MM.1S (cell line): ENCODE measurements at regions not wholly inside any gene's neighbourhood (a gene's known extent, or its start where the extent isn't known, plus 50 kb on each side); places are given as distances from the start of the nearest gene placed in this dataset.

Experiments
- DNase-seq: peaks from one replicate; pipeline ENCODE4 v3.0.0-alpha.2; 2015
- H2AFZ ChIP-seq: fragments of 300-600 bp; sonication (generic); 2 replicates; pipeline ENCODE4 v1.6.0; 2016; ENCODE audit warnings: antibody characterized with exemption, low read length
- H3F3A ChIP-seq: fragments of 300-600 bp; sonication (generic); 2 replicates; pipeline ENCODE4 v1.6.1; 2016; ENCODE audit warnings: mild to moderate bottlenecking, antibody characterized with exemption, low read length, moderate library complexity, mixed read lengths; ENCODE audit not compliant: insufficient read depth
- H3K27ac ChIP-seq: fragments of 300-600 bp; sonication (generic); 2 replicates; pipeline ENCODE4 v1.5.1; 2016; ENCODE audit warnings: mild to moderate bottlenecking, low read length
- H3K27me3 ChIP-seq: fragments of 300-600 bp; sonication (generic); replicated peaks from 2 replicates; pipeline ENCODE4 v1.6.0; 2016; ENCODE audit warnings: low read length; ENCODE audit not compliant: insufficient read depth
- H3K36me3 ChIP-seq: fragments of 300-600 bp; sonication (generic); replicated peaks from 2 replicates; pipeline ENCODE4 v1.6.1; 2016; ENCODE audit warnings: mild to moderate bottlenecking, low read length, mixed read lengths; ENCODE audit not compliant: insufficient read depth
- H3K4me1 ChIP-seq: fragments of 300-600 bp; sonication (generic); 2 replicates; pipeline ENCODE4 v1.6.1; 2016; ENCODE audit warnings: low read length, mixed read lengths
- H3K4me2 ChIP-seq: fragments of 300-600 bp; sonication (generic); 2 replicates; pipeline ENCODE4 v1.6.0; 2016; ENCODE audit warnings: low read depth, low read length
- H3K4me3 ChIP-seq: fragments of 300-600 bp; sonication (generic); 2 replicates; pipeline ENCODE4 v1.5.1; 2016; ENCODE audit warnings: low read length, mixed read lengths
- H3K79me2 ChIP-seq: fragments of 300-600 bp; sonication (generic); 2 replicates; pipeline ENCODE4 v1.6.1; 2016; ENCODE audit warnings: mixed run types, low read length, mixed read lengths
- H3K9ac ChIP-seq: fragments of 300-600 bp; sonication (generic); 2 replicates; pipeline ENCODE4 v1.6.1; 2016; ENCODE audit warnings: low read length, mixed read lengths
- H3K9me2 ChIP-seq: fragments of 300-600 bp; sonication (generic); replicated peaks from 2 replicates; pipeline ENCODE4 v1.6.1; 2016; ENCODE audit warnings: mild to moderate bottlenecking, low read length, mixed read lengths; ENCODE audit not compliant: insufficient read depth
- H3K9me3 ChIP-seq: fragments of 300-600 bp; sonication (generic); replicated peaks from 2 replicates; pipeline ENCODE4 v1.6.1; 2016; ENCODE audit warnings: mild to moderate bottlenecking, low read length, mixed read lengths; ENCODE audit not compliant: insufficient read depth
- H4K20me1 ChIP-seq: fragments of 300-600 bp; sonication (generic); 2 replicates; pipeline ENCODE4 v1.6.1; 2016; ENCODE audit warnings: mild to moderate bottlenecking, low read length, moderate library complexity, mixed read lengths; ENCODE audit not compliant: insufficient read depth
- CTCF ChIP-seq: fragments of 300-600 bp; sonication (generic); IDR thresholded peaks from 2 replicates; pipeline ENCODE4 v1.5.1; 2016; ENCODE audit warnings: antibody characterized with exemption, low read length, mixed read lengths
- EZH2 ChIP-seq: fragments of 300-600 bp; sonication (generic); optimal IDR thresholded peaks from 2 replicates; pipeline ENCODE3; 2017; ENCODE audit warnings: low read depth, mild to moderate bottlenecking, antibody characterized with exemption, low read length, mixed read lengths
- EZH2phosphoT487 ChIP-seq: fragments of 300-600 bp; sonication (generic); IDR thresholded peaks from 2 replicates; pipeline ENCODE4 v1.6.1; 2018; ENCODE audit warnings: antibody characterized with exemption, low read length

- DNase-seq = no peak
- H3K9ac ChIP-seq = no peak overlapping the region
- no peaks in the 10 kb centered on the region for H3K36me3 ChIP-seq
- H3K4me1 ChIP-seq = no peaks in the 10 kb centered on the region
- no peak overlapping the region for H3K27ac ChIP-seq
- H3K27me3 ChIP-seq = no peaks in the 10 kb centered on the region
- no peak overlapping the region for H3K4me2 ChIP-seq
- H3K79me2 ChIP-seq = no peaks in the 10 kb centered on the region
- no peak overlapping the region for H3K4me3 ChIP-seq
- H3F3A ChIP-seq = no peaks in the 10 kb centered on the region
- no peaks in the 10 kb centered on the region for H3K9me2 ChIP-seq
- H2AFZ ChIP-seq = no peak overlapping the region
- TF ChIP-seq EZH2phosphoT487 (no peak), CTCF (no peak), EZH2 (no peak)
- H4K20me1 ChIP-seq = no peaks in the 10 kb centered on the region
- H3K9me3 ChIP-seq = no peaks in the 10 kb centered on the region
Measured at GRCh38 chr5:13316176-13316575, 628.3 kb downstream of the DNAH5 start.

DNA sequence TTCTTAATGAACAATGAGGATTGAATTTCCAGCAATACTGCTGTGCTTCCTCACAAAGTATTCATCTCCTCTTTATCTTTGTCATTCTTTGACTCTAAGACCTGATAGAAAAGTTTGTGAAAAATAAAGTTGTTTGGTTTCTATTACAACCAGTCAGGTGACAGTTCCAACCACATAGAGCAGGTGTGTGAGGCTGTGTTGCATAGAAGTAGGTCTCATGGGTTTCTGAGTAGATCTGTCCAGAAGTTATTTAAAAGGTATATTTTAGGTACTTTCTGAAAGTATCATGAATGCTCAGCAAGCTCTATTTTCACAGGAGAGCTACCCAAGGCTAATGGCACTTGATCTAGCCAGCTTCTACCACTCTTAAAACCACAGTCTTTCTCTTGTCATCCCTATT, 637.0 kb downstream of the DNAH5 start:
- peak overlapping the region; percentile 94 for H3K27ac ChIP-seq
- DNase-seq = peak; percentile 93
- no peak for TF ChIP-seq EZH2
- TF ChIP-seq EZH2phosphoT487 = no peak
- TF ChIP-seq CTCF = no peak

DNA sequence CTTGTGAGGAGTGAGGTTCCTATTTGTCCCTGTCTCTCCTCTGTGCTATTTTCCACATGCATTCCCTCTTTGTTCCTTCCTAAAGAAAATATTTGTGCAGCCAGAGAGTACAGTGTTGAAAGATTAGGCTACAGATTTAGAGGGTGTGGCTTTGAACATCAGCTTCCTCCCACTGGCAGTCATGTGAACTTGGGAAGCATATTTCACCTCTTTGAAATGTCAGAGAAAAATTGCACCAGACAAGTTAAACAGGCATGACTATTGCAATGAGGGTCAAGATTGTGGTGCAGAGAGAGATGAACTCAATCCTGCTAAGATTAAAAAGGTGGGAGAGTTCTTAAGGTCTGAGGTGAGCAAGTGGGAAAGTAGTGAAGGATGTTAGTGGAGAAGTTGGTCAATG, 641.0 kb downstream of the DNAH5 start:
- Histone ChIP-seq H3K27me3 (no peaks in the 10 kb centered on the region), H3K79me2 (no peaks in the 10 kb centered on the region), H3F3A (peaks cover 16% of the 10 kb centered on the region), H2AFZ (0 out of 2 replicates have a peak overlapping the region, but pooled peaks have one; percentile 12), H3K4me1 (peaks cover 18% of the 10 kb centered on the region), H3K9me2 (no peaks in the 10 kb centered on the region), H3K4me3 (no peak overlapping the region), H3K9me3 (no peaks in the 10 kb centered on the region), H3K27ac (no peak overlapping the region), H3K4me2 (no peak overlapping the region), H3K36me3 (no peaks in the 10 kb centered on the region), H4K20me1 (no peaks in the 10 kb centered on the region), H3K9ac (no peak overlapping the region)
- TF ChIP-seq EZH2phosphoT487 (no peak), EZH2 (no peak), CTCF (no peak)
- DNase-seq = no peak

More for the DNA sequence above, 637.0 kb downstream of the DNAH5 start:
- Histone ChIP-seq H3K4me3 (peak overlapping the region; percentile 23; the same call in 1 of the 2 replicates), H3K9ac (peak overlapping the region; percentile 61), H3K4me1 (peaks cover 24% of the 10 kb centered on the region), H3F3A (peaks cover 19% of the 10 kb centered on the region), H4K20me1 (no peaks in the 10 kb centered on the region), H3K36me3 (no peaks in the 10 kb centered on the region), H2AFZ (peak overlapping the region; percentile 69), H3K4me2 (peak overlapping the region; percentile 61), H3K79me2 (no peaks in the 10 kb centered on the region), H3K9me3 (no peaks in the 10 kb centered on the region), H3K9me2 (no peaks in the 10 kb centered on the region), H3K27me3 (no peaks in the 10 kb centered on the region)
